CD14-positive monocyte (primary cell): ENCODE measurements at regions not wholly inside any gene's neighbourhood (a gene's known extent, or its start where the extent isn't known, plus 50 kb on each side); places are given as distances from the start of the nearest gene placed in this dataset.

ENCODE experiments used
- DNase-seq, 3 donors: peaks; one replicate each; pipeline ENCODE4 v3.0.0-alpha.2; 2011 to 2022
- H2AFZ ChIP-seq: 2 replicates; pipeline ENCODE4 v1.6.0; 2012; ENCODE audit warnings: mild to moderate bottlenecking, low read depth, low read length, inconsistent platforms; ENCODE audit not compliant: insufficient read depth, poor library complexity, severe bottlenecking
- H3K27ac ChIP-seq, 2 donors: 1 replicate in 1 of 2; 2 replicates in 1 of 2; pipeline ENCODE4 v1.5.1; 2012 to 2013; ENCODE audit warnings: low read length in 2 of 2, control low read depth in 1 of 2, inconsistent platforms in 1 of 2, low read depth in 1 of 2, mild to moderate bottlenecking in 1 of 2
- H3K27me3 ChIP-seq, 2 donors: one replicate each; pipeline versions ENCODE4 v1.6.0 to v1.6.1; 2011 to 2013; ENCODE audit warnings: low read length in 2 of 2; ENCODE audit not compliant: control insufficient read depth in 2 of 2, insufficient read depth in 2 of 2
- H3K36me3 ChIP-seq, 2 donors: replicated peaks in 1 of 2; 1 replicate in 1 of 2; 2 replicates in 1 of 2; pipeline versions ENCODE4 v1.5.1 to v1.6.1; 2012 to 2013; ENCODE audit warnings: low read length in 2 of 2, control low read depth in 1 of 2, inconsistent platforms in 1 of 2, mild to moderate bottlenecking in 1 of 2; ENCODE audit not compliant: insufficient read depth in 2 of 2, control insufficient read depth in 1 of 2
- H3K4me1 ChIP-seq, 2 donors: 1 replicate in 1 of 2; 2 replicates in 1 of 2; pipeline versions ENCODE4 v1.5.1 to v1.6.1; 2012 to 2013; ENCODE audit warnings: low read length in 2 of 2, control low read depth in 1 of 2, inconsistent platforms in 1 of 2, mild to moderate bottlenecking in 1 of 2, moderate library complexity in 1 of 2; ENCODE audit not compliant: insufficient read depth in 2 of 2, control insufficient read depth in 1 of 2
- H3K4me2 ChIP-seq: replicated peaks from 2 replicates; pipeline ENCODE3; 2012; ENCODE audit warnings: low read length, moderate library complexity, mild to moderate bottlenecking; ENCODE audit not compliant: poor library complexity, severe bottlenecking; ENCODE audit errors: extremely low read depth
- H3K4me3 ChIP-seq, 3 experiments: fragments of 200-600 bp in 1 of 3; sonication (generic) in 1 of 3; replicated peaks in 1 of 3; 1 replicate in 2 of 3; 2 replicates in 1 of 3; pipeline ENCODE4 v1.5.1; 2011 to 2013; ENCODE audit warnings: low read length in 3 of 3, mild to moderate bottlenecking in 3 of 3, control low read depth in 2 of 3, low read depth in 2 of 3, inconsistent platforms in 1 of 3, moderate library complexity in 1 of 3
- H3K79me2 ChIP-seq: 2 replicates; pipeline ENCODE4 v1.6.0; 2012; ENCODE audit warnings: mild to moderate bottlenecking, control low read depth, inconsistent platforms, low read length, moderate library complexity; ENCODE audit not compliant: insufficient read depth
- H3K9ac ChIP-seq: 2 replicates; pipeline ENCODE4 v1.6.0; 2017; ENCODE audit warnings: low read length, mild to moderate bottlenecking; ENCODE audit not compliant: insufficient read depth, poor library complexity, severe bottlenecking
- H3K9me3 ChIP-seq, 2 donors: replicated peaks in 1 of 2; 1 replicate in 1 of 2; 2 replicates in 1 of 2; pipeline versions ENCODE4 v1.5.1 to v1.6.1; 2012 to 2013; ENCODE audit warnings: low read length in 2 of 2, control low read depth in 1 of 2; ENCODE audit not compliant: control insufficient read depth in 1 of 2, insufficient read depth in 1 of 2
- H4K20me1 ChIP-seq: 2 replicates; pipeline ENCODE4 v1.6.0; 2012; ENCODE audit warnings: mild to moderate bottlenecking, low read length, control low read depth, moderate library complexity; ENCODE audit not compliant: insufficient read depth
- H3K27ac Mint-ChIP-seq, 7 donors: one replicate each; pipeline ENCODE4 v1.8.0; 2020; ENCODE audit warnings: mild to moderate bottlenecking in 7 of 7, mixed read lengths in 7 of 7, moderate library complexity in 6 of 7, inconsistent platforms in 2 of 7
- H3K27me3 Mint-ChIP-seq, 3 donors: one replicate each; pipeline ENCODE4 v1.8.0; 2021 to 2022; ENCODE audit warnings: low read depth in 3 of 3, mild to moderate bottlenecking in 3 of 3, mixed read lengths in 3 of 3, moderate library complexity in 3 of 3, inconsistent platforms in 1 of 3
- H3K36me3 Mint-ChIP-seq, 2 donors: one replicate each; pipeline ENCODE4 v1.8.0; 2020; ENCODE audit warnings: mixed read lengths in 2 of 2, inconsistent platforms in 1 of 2, mild to moderate bottlenecking in 1 of 2
- H3K4me1 Mint-ChIP-seq: one replicate; pipeline ENCODE4 v1.8.0; 2020; ENCODE audit warnings: mild to moderate bottlenecking, mixed read lengths
- H3K4me3 Mint-ChIP-seq, 2 donors: one replicate each; pipeline ENCODE4 v1.8.0; 2020; ENCODE audit warnings: mild to moderate bottlenecking in 2 of 2, mixed read lengths in 2 of 2, moderate library complexity in 1 of 2
- H3K9me3 Mint-ChIP-seq, 7 donors: one replicate each; pipeline ENCODE4 v1.8.0; 2020 to 2022; ENCODE audit warnings: mixed read lengths in 7 of 7, mild to moderate bottlenecking in 6 of 7, moderate library complexity in 6 of 7, inconsistent platforms in 2 of 7
- CTCF ChIP-seq: fragments of 200-600 bp; IDR thresholded peaks from one replicate; pipeline ENCODE4 v1.8.0; 2022; ENCODE audit warnings: antibody characterized with exemption, mild to moderate bottlenecking
- WGBS: methylation state at CpG from one replicate; pipeline ENCODE4 v1.1.5; 2013; ENCODE audit warnings: missing lambda C conversion rate; ENCODE audit not compliant: insufficient coverage; 5-methylcytosine and 5-hydroxymethylcytosine counted together
- intact Hi-C, 2 donors: fragments of 100-400 bp; cut with micrococcal nuclease; formaldehyde crosslinking; loops; one replicate each; pipeline versions ENCODE4 v1.15.0 to v1.15.1; 2023

- no peaks in the 10 kb centered on the region for H4K20me1 ChIP-seq
- WGBS = no CpG with 5 or more reads among the region's 1 CpG
- H3K9me3 Mint-ChIP-seq = peaks cover 2 to 15% (median 9%) of the 10 kb centered on the region in 7 donors
- no peak overlapping the region for H3K27ac Mint-ChIP-seq
- H3K4me2 ChIP-seq = no peak overlapping the region
- H3K4me1 Mint-ChIP-seq = no peaks in the 10 kb centered on the region
- H3K9ac ChIP-seq = no peak overlapping the region
- no peak for DNase-seq
- H3K4me3 Mint-ChIP-seq = no peak overlapping the region
- H3K36me3 ChIP-seq = no peaks in the 10 kb centered on the region
- H3K79me2 ChIP-seq = no peaks in the 10 kb centered on the region
- H3K4me1 ChIP-seq = no peaks in the 10 kb centered on the region
- H3K27me3 Mint-ChIP-seq = no peaks in the 10 kb centered on the region
- TF ChIP-seq CTCF = no peak
- H3K4me3 ChIP-seq = no peak overlapping the region
- no peaks in the 10 kb centered on the region for H3K27me3 ChIP-seq
- no peak overlapping the region for H3K27ac ChIP-seq
- no peak overlapping the region for H2AFZ ChIP-seq
- no peaks in the 10 kb centered on the region for H3K9me3 ChIP-seq
- no peaks in the 10 kb centered on the region for H3K36me3 Mint-ChIP-seq
- intact Hi-C loops = no loop called here
These were observed 149.5 kb downstream of the TMEM168 start for GRCh38 chr7:112640685-112641084.

GRCh38 chr7:112646783-112647182, 143.4 kb downstream of the TMEM168 start:
- Mint-ChIP-seq H3K27ac (no peak overlapping the region), H3K27me3 (no peaks in the 10 kb centered on the region), H3K4me1 (no peaks in the 10 kb centered on the region), H3K4me3 (no peak overlapping the region), H3K36me3 (no peaks in the 10 kb centered on the region), H3K9me3 (peaks cover 14 to 30% (median 21%) of the 10 kb centered on the region in 7 donors)
- Histone ChIP-seq H4K20me1 (no peaks in the 10 kb centered on the region), H3K9me3 (peaks cover 26 to 30% of the 10 kb centered on the region in 2 donors), H2AFZ (no peak overlapping the region), H3K27ac (no peak overlapping the region), H3K4me1 (no peaks in the 10 kb centered on the region), H3K9ac (no peak overlapping the region), H3K36me3 (no peaks in the 10 kb centered on the region), H3K4me2 (no peak overlapping the region), H3K79me2 (no peaks in the 10 kb centered on the region), H3K27me3 (no peaks in the 10 kb centered on the region), H3K4me3 (no peak overlapping the region)
- 60% methylated on average over 4 of the region's 5 CpGs for WGBS
- intact Hi-C loops = no loop called here
- TF ChIP-seq CTCF = no peak
- DNase-seq = no peak
